GM23338 (cell line): ENCODE measurements at regions not wholly inside any gene's neighbourhood (a gene's known extent, or its start where the extent isn't known, plus 50 kb on each side); places are given as distances from the start of the nearest gene placed in this dataset.

Experiments used
- ATAC-seq: fragments of 200-7000 bp; cut with Tn5 transposase; 3 replicates; pipeline ENCODE4 v1.9.1; 2020
- DNase-seq: peaks from one replicate; pipeline ENCODE4 v3.0.0-alpha.2; 2015; ENCODE audit warnings: low spot score
- H2AFZ ChIP-seq: fragments of 200-600 bp; sonication (generic); 2 replicates; pipeline ENCODE4 v1.8.0; 2016; ENCODE audit warnings: antibody characterized with exemption, mild to moderate bottlenecking, moderate library complexity
- H3F3A ChIP-seq: fragments of 200-600 bp; sonication (generic); replicated peaks from 2 replicates; pipeline ENCODE4 v1.8.0; 2017; ENCODE audit warnings: antibody characterized with exemption, mixed run types, low read depth
- H3K27ac ChIP-seq: fragments of 200-600 bp; sonication (generic); 2 replicates; pipeline ENCODE4 v1.6.1; 2016; ENCODE audit warnings: low read depth
- H3K27me3 ChIP-seq: fragments of 200-600 bp; sonication (generic); 2 replicates; pipeline ENCODE4 v1.8.0; 2016; ENCODE audit warnings: mild to moderate bottlenecking, mixed run types, moderate library complexity; ENCODE audit not compliant: insufficient read depth
- H3K36me3 ChIP-seq: fragments of 200-600 bp; sonication (generic); 2 replicates; pipeline ENCODE4 v1.8.0; 2016; ENCODE audit warnings: mild to moderate bottlenecking; ENCODE audit not compliant: insufficient read depth
- H3K4me1 ChIP-seq: fragments of 200-600 bp; sonication (generic); 2 replicates; pipeline ENCODE4 v1.8.0; 2016; ENCODE audit warnings: mild to moderate bottlenecking, moderate library complexity; ENCODE audit not compliant: insufficient read depth
- H3K4me2 ChIP-seq: fragments of 200-600 bp; sonication (generic); 2 replicates; pipeline ENCODE4 v1.7.1; 2017; ENCODE audit warnings: mixed run types
- H3K4me3 ChIP-seq: fragments of 200-600 bp; sonication (generic); 2 replicates; pipeline ENCODE4 v1.6.1; 2016; ENCODE audit warnings: mixed run types
- H3K79me2 ChIP-seq: fragments of 200-600 bp; sonication (generic); replicated peaks from 2 replicates; pipeline ENCODE4 v1.8.0; 2017; ENCODE audit warnings: mild to moderate bottlenecking; ENCODE audit not compliant: insufficient read depth
- H3K9me2 ChIP-seq: fragments of 200-600 bp; sonication (generic); 2 replicates; pipeline ENCODE4 v1.8.0; 2017; ENCODE audit not compliant: insufficient read depth
- H4K20me1 ChIP-seq: fragments of 200-600 bp; sonication (generic); replicated peaks from 2 replicates; pipeline ENCODE4 v1.8.0; 2017; ENCODE audit warnings: mild to moderate bottlenecking; ENCODE audit not compliant: insufficient read depth
- H3K27ac Mint-ChIP-seq: 2 replicates; pipeline ENCODE4 v1.8.0; 2020; ENCODE audit warnings: inconsistent platforms, mild to moderate bottlenecking, moderate library complexity, mixed read lengths
- H3K27me3 Mint-ChIP-seq: 3 replicates; pipeline ENCODE4 v1.8.0; 2022; ENCODE audit warnings: low read depth, mild to moderate bottlenecking, moderate library complexity, mixed read lengths, inconsistent platforms; ENCODE audit not compliant: insufficient read depth, poor library complexity
- H3K36me3 Mint-ChIP-seq: 3 replicates; pipeline ENCODE4 v1.8.0; 2021; ENCODE audit warnings: low read depth, mild to moderate bottlenecking, inconsistent platforms, moderate library complexity, mixed read lengths
- H3K4me1 Mint-ChIP-seq: 3 replicates; pipeline ENCODE4 v1.8.0; 2020; ENCODE audit warnings: mild to moderate bottlenecking, inconsistent platforms, mixed read lengths
- H3K4me3 Mint-ChIP-seq: 3 replicates; pipeline ENCODE4 v1.8.0; 2021; ENCODE audit warnings: moderate library complexity, mild to moderate bottlenecking, inconsistent platforms, mixed read lengths
- H3K9me3 Mint-ChIP-seq: 3 replicates; pipeline ENCODE4 v1.8.0; 2020; ENCODE audit warnings: moderate library complexity, mild to moderate bottlenecking, inconsistent platforms, mixed read lengths
- CREB1 ChIP-seq: fragments of 250-450 bp; sonication (Bioruptor Pico); IDR thresholded peaks from 2 replicates; pipeline ENCODE4 v1.5.0; 2020; ENCODE audit warnings: low read depth, mild to moderate bottlenecking, moderate library complexity
- EZH2phosphoT487 ChIP-seq: fragments of 200-600 bp; sonication (generic); IDR thresholded peaks from one replicate; pipeline ENCODE4 v1.8.1; 2018; ENCODE audit warnings: antibody characterized with exemption; ENCODE audit not compliant: unreplicated experiment
- NANOG ChIP-seq: IDR thresholded peaks from 2 replicates; pipeline ENCODE4 v1.6.1; 2016; ENCODE audit warnings: antibody characterized with exemption, borderline replicate concordance
- POLR2AphosphoS5 ChIP-seq: IDR thresholded peaks from 2 replicates; pipeline ENCODE4 v1.6.1; 2016; ENCODE audit warnings: antibody characterized with exemption, low read depth
- ZNF331 ChIP-seq: fragments of 250-450 bp; sonication (Bioruptor Pico); IDR thresholded peaks from 2 replicates; pipeline ENCODE4 v1.5.0; 2020; ENCODE audit warnings: low read depth, mild to moderate bottlenecking, moderate library complexity
- TF ChIP-seq, protein P1 (sequence below): IDR thresholded peaks from one replicate; pipeline ENCODE4 v1.6.1; 2018; ENCODE audit warnings: antibody characterized with exemption; ENCODE audit not compliant: unreplicated experiment
- TF ChIP-seq, protein P2 (sequence below): fragments of 250-450 bp; sonication (Bioruptor Pico); IDR thresholded peaks from 2 replicates; pipeline ENCODE4 v1.5.0; 2020; ENCODE audit warnings: mild to moderate bottlenecking, moderate library complexity

DNA sequence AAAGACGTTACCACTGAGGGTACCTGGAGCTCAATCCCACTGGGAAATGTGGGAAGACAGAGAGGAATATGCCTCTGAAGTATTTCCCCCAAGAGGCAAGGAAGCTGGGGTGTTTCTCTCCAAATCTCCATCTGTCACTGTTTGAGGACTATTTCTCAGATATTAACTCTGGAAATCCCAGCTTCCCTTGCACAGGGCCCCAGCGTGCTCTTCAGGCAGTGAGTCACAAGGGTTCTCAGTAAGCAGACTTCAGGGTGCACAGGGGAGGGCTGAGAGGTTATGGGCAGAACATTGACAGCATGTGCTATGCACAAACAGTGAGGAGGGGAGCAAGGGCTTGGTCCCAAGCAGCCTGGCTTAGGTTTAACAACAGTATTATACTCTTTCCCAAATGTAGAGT is 60.9 kb upstream of the EED start:
- H3K9me3 Mint-ChIP-seq: no peaks in the 10 kb centered on the region
- Histone ChIP-seq H3K4me1 (no peaks in the 10 kb centered on the region), H3K27me3 (no peaks in the 10 kb centered on the region), H4K20me1 (no peaks in the 10 kb centered on the region), H3K27ac (no peak overlapping the region), H3K4me3 (no peak overlapping the region), H3K79me2 (no peaks in the 10 kb centered on the region), H3K4me2 (no peak overlapping the region), H3F3A (no peaks in the 10 kb centered on the region), H3K36me3 (no peaks in the 10 kb centered on the region), H2AFZ (no peak overlapping the region), H3K9me2 (no peaks in the 10 kb centered on the region)
- DNase-seq: no peak
- no peaks in the 10 kb centered on the region for H3K4me1 Mint-ChIP-seq
- no peak overlapping the region for H3K4me3 Mint-ChIP-seq
- ATAC-seq: no peak
- no peaks in the 10 kb centered on the region for H3K27me3 Mint-ChIP-seq
- H3K36me3 Mint-ChIP-seq: no peaks in the 10 kb centered on the region
- no peak overlapping the region for H3K27ac Mint-ChIP-seq
- TF ChIP-seq, protein P1, sequence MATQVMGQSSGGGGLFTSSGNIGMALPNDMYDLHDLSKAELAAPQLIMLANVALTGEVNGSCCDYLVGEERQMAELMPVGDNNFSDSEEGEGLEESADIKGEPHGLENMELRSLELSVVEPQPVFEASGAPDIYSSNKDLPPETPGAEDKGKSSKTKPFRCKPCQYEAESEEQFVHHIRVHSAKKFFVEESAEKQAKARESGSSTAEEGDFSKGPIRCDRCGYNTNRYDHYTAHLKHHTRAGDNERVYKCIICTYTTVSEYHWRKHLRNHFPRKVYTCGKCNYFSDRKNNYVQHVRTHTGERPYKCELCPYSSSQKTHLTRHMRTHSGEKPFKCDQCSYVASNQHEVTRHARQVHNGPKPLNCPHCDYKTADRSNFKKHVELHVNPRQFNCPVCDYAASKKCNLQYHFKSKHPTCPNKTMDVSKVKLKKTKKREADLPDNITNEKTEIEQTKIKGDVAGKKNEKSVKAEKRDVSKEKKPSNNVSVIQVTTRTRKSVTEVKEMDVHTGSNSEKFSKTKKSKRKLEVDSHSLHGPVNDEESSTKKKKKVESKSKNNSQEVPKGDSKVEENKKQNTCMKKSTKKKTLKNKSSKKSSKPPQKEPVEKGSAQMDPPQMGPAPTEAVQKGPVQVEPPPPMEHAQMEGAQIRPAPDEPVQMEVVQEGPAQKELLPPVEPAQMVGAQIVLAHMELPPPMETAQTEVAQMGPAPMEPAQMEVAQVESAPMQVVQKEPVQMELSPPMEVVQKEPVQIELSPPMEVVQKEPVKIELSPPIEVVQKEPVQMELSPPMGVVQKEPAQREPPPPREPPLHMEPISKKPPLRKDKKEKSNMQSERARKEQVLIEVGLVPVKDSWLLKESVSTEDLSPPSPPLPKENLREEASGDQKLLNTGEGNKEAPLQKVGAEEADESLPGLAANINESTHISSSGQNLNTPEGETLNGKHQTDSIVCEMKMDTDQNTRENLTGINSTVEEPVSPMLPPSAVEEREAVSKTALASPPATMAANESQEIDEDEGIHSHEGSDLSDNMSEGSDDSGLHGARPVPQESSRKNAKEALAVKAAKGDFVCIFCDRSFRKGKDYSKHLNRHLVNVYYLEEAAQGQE: no peak
- TF ChIP-seq ZNF331 (CRISPR knock-in tag) (no peak), NANOG (no peak), CREB1 (CRISPR knock-in tag) (no peak), EZH2phosphoT487 (no peak), POLR2AphosphoS5 (no peak)
- TF ChIP-seq, protein P2, sequence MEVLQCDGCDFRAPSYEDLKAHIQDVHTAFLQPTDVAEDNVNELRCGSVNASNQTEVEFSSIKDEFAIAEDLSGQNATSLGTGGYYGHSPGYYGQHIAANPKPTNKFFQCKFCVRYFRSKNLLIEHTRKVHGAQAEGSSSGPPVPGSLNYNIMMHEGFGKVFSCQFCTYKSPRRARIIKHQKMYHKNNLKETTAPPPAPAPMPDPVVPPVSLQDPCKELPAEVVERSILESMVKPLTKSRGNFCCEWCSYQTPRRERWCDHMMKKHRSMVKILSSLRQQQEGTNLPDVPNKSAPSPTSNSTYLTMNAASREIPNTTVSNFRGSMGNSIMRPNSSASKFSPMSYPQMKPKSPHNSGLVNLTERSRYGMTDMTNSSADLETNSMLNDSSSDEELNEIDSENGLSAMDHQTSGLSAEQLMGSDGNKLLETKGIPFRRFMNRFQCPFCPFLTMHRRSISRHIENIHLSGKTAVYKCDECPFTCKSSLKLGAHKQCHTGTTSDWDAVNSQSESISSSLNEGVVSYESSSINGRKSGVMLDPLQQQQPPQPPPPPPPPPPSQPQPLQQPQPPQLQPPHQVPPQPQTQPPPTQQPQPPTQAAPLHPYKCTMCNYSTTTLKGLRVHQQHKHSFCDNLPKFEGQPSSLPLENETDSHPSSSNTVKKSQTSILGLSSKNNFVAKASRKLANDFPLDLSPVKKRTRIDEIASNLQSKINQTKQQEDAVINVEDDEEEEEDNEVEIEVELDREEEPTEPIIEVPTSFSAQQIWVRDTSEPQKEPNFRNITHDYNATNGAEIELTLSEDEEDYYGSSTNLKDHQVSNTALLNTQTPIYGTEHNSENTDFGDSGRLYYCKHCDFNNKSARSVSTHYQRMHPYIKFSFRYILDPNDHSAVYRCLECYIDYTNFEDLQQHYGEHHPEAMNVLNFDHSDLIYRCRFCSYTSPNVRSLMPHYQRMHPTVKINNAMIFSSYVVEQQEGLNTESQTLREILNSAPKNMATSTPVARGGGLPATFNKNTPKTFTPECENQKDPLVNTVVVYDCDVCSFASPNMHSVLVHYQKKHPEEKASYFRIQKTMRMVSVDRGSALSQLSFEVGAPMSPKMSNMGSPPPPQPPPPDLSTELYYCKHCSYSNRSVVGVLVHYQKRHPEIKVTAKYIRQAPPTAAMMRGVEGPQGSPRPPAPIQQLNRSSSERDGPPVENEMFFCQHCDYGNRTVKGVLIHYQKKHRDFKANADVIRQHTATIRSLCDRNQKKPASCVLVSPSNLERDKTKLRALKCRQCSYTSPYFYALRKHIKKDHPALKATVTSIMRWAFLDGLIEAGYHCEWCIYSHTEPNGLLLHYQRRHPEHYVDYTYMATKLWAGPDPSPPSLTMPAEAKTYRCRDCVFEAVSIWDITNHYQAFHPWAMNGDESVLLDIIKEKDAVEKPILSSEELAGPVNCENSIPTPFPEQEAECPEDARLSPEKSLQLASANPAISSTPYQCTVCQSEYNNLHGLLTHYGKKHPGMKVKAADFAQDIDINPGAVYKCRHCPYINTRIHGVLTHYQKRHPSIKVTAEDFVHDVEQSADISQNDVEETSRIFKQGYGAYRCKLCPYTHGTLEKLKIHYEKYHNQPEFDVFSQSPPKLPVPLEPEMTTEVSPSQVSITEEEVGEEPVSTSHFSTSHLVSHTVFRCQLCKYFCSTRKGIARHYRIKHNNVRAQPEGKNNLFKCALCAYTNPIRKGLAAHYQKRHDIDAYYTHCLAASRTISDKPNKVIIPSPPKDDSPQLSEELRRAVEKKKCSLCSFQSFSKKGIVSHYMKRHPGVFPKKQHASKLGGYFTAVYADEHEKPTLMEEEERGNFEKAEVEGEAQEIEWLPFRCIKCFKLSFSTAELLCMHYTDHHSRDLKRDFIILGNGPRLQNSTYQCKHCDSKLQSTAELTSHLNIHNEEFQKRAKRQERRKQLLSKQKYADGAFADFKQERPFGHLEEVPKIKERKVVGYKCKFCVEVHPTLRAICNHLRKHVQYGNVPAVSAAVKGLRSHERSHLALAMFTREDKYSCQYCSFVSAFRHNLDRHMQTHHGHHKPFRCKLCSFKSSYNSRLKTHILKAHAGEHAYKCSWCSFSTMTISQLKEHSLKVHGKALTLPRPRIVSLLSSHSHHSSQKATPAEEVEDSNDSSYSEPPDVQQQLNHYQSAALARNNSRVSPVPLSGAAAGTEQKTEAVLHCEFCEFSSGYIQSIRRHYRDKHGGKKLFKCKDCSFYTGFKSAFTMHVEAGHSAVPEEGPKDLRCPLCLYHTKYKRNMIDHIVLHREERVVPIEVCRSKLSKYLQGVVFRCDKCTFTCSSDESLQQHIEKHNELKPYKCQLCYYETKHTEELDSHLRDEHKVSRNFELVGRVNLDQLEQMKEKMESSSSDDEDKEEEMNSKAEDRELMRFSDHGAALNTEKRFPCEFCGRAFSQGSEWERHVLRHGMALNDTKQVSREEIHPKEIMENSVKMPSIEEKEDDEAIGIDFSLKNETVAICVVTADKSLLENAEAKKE (CRISPR knock-in tag): no peak
